SK-N-SH (cell line): ENCODE measurements at regions not wholly inside any gene's neighbourhood (a gene's known extent, or its start where the extent isn't known, plus 50 kb on each side); places are given as distances from the start of the nearest gene placed in this dataset.

ENCODE experiments used
- CTCF ChIA-PET: fragments of 300-600, 350-600 bp; formaldehyde crosslinking; extraction: SDS; loops from one replicate; lab custom pipeline; 2021; lab: Yijun Ruan, JAX
- POLR2A ChIA-PET: fragments of 350-600 bp; sonication (Branson Sonifier 250); formaldehyde crosslinking; extraction: SDS; loops from one replicate; lab custom pipeline; 2020; ENCODE audit warnings: antibody characterized with exemption, inconsistent platforms; lab: Yijun Ruan, JAX
- DNase-seq: peaks from one replicate; pipeline ENCODE4 v3.0.0; 2012
- H2AFZ ChIP-seq: fragments of 200-600 bp; sonication (generic); 2 replicates; pipeline ENCODE4 v1.8.1; 2016; ENCODE audit warnings: antibody characterized with exemption, mild to moderate bottlenecking, low read depth
- H3F3A ChIP-seq: fragments of 200-600 bp; sonication (generic); replicated peaks from 2 replicates; pipeline ENCODE3; 2016; ENCODE audit warnings: antibody characterized with exemption, mild to moderate bottlenecking; ENCODE audit not compliant: insufficient read depth
- H3K27ac ChIP-seq, 2 experiments: fragments of 200-500 bp in 1 of 2; fragments of 200-600 bp in 1 of 2; sonication (Bioruptor generic) in 1 of 2; sonication (generic), shearing (Covaris generic) in 1 of 2; 2 replicates each; pipeline versions ENCODE4 v1.5.1 to v1.6.1; 2014 to 2016; ENCODE audit warnings: low read depth in 2 of 2, inconsistent platforms in 1 of 2, low read length in 1 of 2, mild to moderate bottlenecking in 1 of 2, mixed read lengths in 1 of 2
- H3K27me3 ChIP-seq: fragments of 200-600 bp; sonication (generic), shearing (Covaris generic); 2 replicates; pipeline ENCODE4 v1.6.1; 2016; ENCODE audit warnings: mixed run types; ENCODE audit not compliant: insufficient read depth
- H3K36me3 ChIP-seq, 2 experiments: fragments of 200-500 bp in 1 of 2; fragments of 200-600 bp in 1 of 2; sonication (Bioruptor generic) in 1 of 2; sonication (generic) in 1 of 2; replicated peaks in 1 of 2; 2 replicates each; pipeline versions ENCODE3 to v1.5.1; 2014 to 2016; ENCODE audit warnings: low read length in 1 of 2, mild to moderate bottlenecking in 1 of 2; ENCODE audit not compliant: insufficient read depth in 2 of 2, control insufficient read depth in 1 of 2
- H3K4me1 ChIP-seq, 2 experiments: fragments of 200-500 bp in 1 of 2; fragments of 200-600 bp in 1 of 2; sonication (Bioruptor generic) in 1 of 2; sonication (generic), shearing (Covaris generic) in 1 of 2; 2 replicates each; pipeline versions ENCODE4 v1.5.1 to v1.6.1; 2014 to 2016; ENCODE audit warnings: low read depth in 1 of 2, low read length in 1 of 2, mixed run types in 1 of 2; ENCODE audit not compliant: insufficient read depth in 2 of 2, control insufficient read depth in 1 of 2
- H3K4me2 ChIP-seq: fragments of 200-600 bp; sonication (generic), shearing (Covaris generic); 2 replicates; pipeline ENCODE4 v1.6.1; 2017; ENCODE audit warnings: mixed run types
- H3K4me3 ChIP-seq, 2 experiments: fragments of 200-500 bp in 1 of 2; fragments of 200-600 bp in 1 of 2; sonication (Bioruptor generic) in 1 of 2; sonication (generic), shearing (Covaris generic) in 1 of 2; 2 replicates each; pipeline versions ENCODE4 v1.5.1 to v1.8.1; 2014 to 2016; ENCODE audit warnings: low read depth in 2 of 2, inconsistent platforms in 1 of 2, low read length in 1 of 2, mild to moderate bottlenecking in 1 of 2, mixed read lengths in 1 of 2, moderate library complexity in 1 of 2
- H3K79me2 ChIP-seq: fragments of 200-600 bp; sonication (generic); 2 replicates; pipeline ENCODE4 v1.8.1; 2017; ENCODE audit warnings: mild to moderate bottlenecking; ENCODE audit not compliant: insufficient read depth
- H3K9ac ChIP-seq: fragments of 200-600 bp; sonication (generic); 2 replicates; pipeline ENCODE4 v1.6.1; 2017; ENCODE audit warnings: mixed run types
- H3K9me2 ChIP-seq: fragments of 200-600 bp; sonication (generic); 2 replicates; pipeline ENCODE4 v1.6.1; 2017; ENCODE audit warnings: mixed run types
- H3K9me3 ChIP-seq: fragments of 200-600 bp; sonication (generic); 2 replicates; pipeline ENCODE4 v1.6.1; 2017; ENCODE audit warnings: mixed run types, mild to moderate bottlenecking, moderate library complexity
- H4K20me1 ChIP-seq: fragments of 200-600 bp; sonication (generic); 2 replicates; pipeline ENCODE4 v1.6.1; 2017; ENCODE audit warnings: mild to moderate bottlenecking, mixed run types; ENCODE audit not compliant: insufficient read depth
- CHD2 ChIP-seq: fragments of 150-350 bp; IDR thresholded peaks from 2 replicates; pipeline ENCODE4 v1.6.1; 2018; ENCODE audit warnings: low read length; ENCODE audit not compliant: partially characterized antibody
- ELF1 ChIP-seq: IDR thresholded peaks from 2 replicates; pipeline ENCODE4 v1.4.0; 2012
- EP300 ChIP-seq, 2 experiments: IDR thresholded peaks; 2 replicates each; pipeline versions ENCODE4 v1.4.0 to v1.6.1; 2012; ENCODE audit warnings: borderline replicate concordance in 1 of 2, low read depth in 1 of 2, low read length in 1 of 2
- EZH2phosphoT487 ChIP-seq: fragments of 200-600 bp; sonication (generic); IDR thresholded peaks from 2 replicates; pipeline ENCODE4 v1.6.1; 2017; ENCODE audit warnings: low read depth, mixed run types, mild to moderate bottlenecking, antibody characterized with exemption, moderate library complexity, borderline replicate concordance
- GATA2 ChIP-seq: sonication (generic); formaldehyde crosslinking; IDR thresholded peaks from 2 replicates; pipeline ENCODE4 v1.5.0; 2020; ENCODE audit warnings: mild to moderate bottlenecking, missing genetic modification reagents
- IRF3 ChIP-seq: fragments of 150-350 bp; IDR thresholded peaks from 2 replicates; pipeline ENCODE4 v1.6.1; 2016; ENCODE audit warnings: mild to moderate bottlenecking, low read depth, low read length
- JUND ChIP-seq: IDR thresholded peaks from 2 replicates; pipeline ENCODE4 v1.4.0; 2012
- POLR2AphosphoS5 ChIP-seq: IDR thresholded peaks from 2 replicates; pipeline ENCODE4 v1.6.1; 2012; ENCODE audit warnings: low read depth, low read length
- SIN3A ChIP-seq: IDR thresholded peaks from 2 replicates; pipeline ENCODE4 v1.6.1; 2012; ENCODE audit warnings: low read depth, mild to moderate bottlenecking, low read length, moderate library complexity, borderline replicate concordance
- TEAD4 ChIP-seq: IDR thresholded peaks from 2 replicates; pipeline ENCODE4 v1.4.0; 2012; ENCODE audit warnings: mild to moderate bottlenecking, borderline replicate concordance; ENCODE audit not compliant: insufficient read depth
- USF2 ChIP-seq: fragments of 150-350 bp; IDR thresholded peaks from 2 replicates; pipeline ENCODE4 v1.6.1; 2017; ENCODE audit warnings: antibody characterized with exemption, low read length, low read depth, borderline replicate concordance
- WGBS: methylation state at CpG from one replicate; pipeline ENCODE4 v1.1.6; 2017; ENCODE audit warnings: low lambda C conversion rate; 5-methylcytosine and 5-hydroxymethylcytosine counted together

- Histone ChIP-seq H4K20me1 (no peaks in the 10 kb centered on the region), H3K9me2 (no peaks in the 10 kb centered on the region; the same call in 1 of the 2 replicates), H2AFZ (no peak overlapping the region), H3K9ac (no peak overlapping the region), H3K4me2 (no peak overlapping the region), H3K9me3 (no peaks in the 10 kb centered on the region), H3K27ac (no peak overlapping the region), H3K36me3 (no peaks in the 10 kb centered on the region), H3K4me1 (peaks cover 0 to 3% of the 10 kb centered on the region in 2 experiments; a peak in 1 of 4 replicates), H3K79me2 (no peaks in the 10 kb centered on the region), H3F3A (no peaks in the 10 kb centered on the region), H3K4me3 (no peak overlapping the region), H3K27me3 (no peaks in the 10 kb centered on the region)
- POLR2A ChIA-PET, result no interaction called here
- 56% methylated on average over 5 of the region's 5 CpGs for WGBS
- CTCF ChIA-PET, result interaction anchor here (1.0 kb wide), 1 partner anchor 24 kb away, joined by 3 read pairs; no protein-coding TSS in a partner anchor
- TF ChIP-seq SIN3A (no peak), EP300 (IDR thresholded peaks at IDR 0.05; ENCODE audit: borderline replicate concordance in 1 of 2, low read depth in 1 of 2, low read length in 1 of 2) (no peak), EZH2phosphoT487 (no peak), USF2 (no peak)
- DNase-seq, result no peak
Observed at GRCh38 chr21:23876925-23877558, 1730.2 kb downstream of the MRPL39 start.

GRCh38 chr21:23874271-23874670 is 1733.0 kb downstream of the MRPL39 start:
- POLR2A ChIA-PET, result no interaction called here
- Histone ChIP-seq H3K4me3 (no peak overlapping the region), H3K4me1 (peaks cover 0 to 3% of the 10 kb centered on the region in 2 experiments; a peak in 1 of 4 replicates), H3K36me3 (no peaks in the 10 kb centered on the region), H3K27ac (no peak overlapping the region), H2AFZ (no peak overlapping the region), H3F3A (no peaks in the 10 kb centered on the region), H3K79me2 (no peaks in the 10 kb centered on the region), H3K9me3 (no peaks in the 10 kb centered on the region), H3K9ac (no peak overlapping the region), H3K9me2 (no peaks in the 10 kb centered on the region; the same call in 1 of the 2 replicates), H4K20me1 (no peaks in the 10 kb centered on the region), H3K27me3 (no peaks in the 10 kb centered on the region), H3K4me2 (no peak overlapping the region)
- CTCF ChIA-PET, result interaction anchor here (1.9 kb wide), 1 partner anchor 21 kb away, joined by 5 read pairs; no protein-coding TSS in a partner anchor
- WGBS, result 64% methylated on average over 3 of the region's 3 CpGs
- TF ChIP-seq CHD2, result no peak
- TF ChIP-seq IRF3, result no peak
- no peak for TF ChIP-seq JUND
- TF ChIP-seq GATA2, result no peak
- no peak for TF ChIP-seq POLR2AphosphoS5
- no peak for TF ChIP-seq ELF1
- no peak for TF ChIP-seq TEAD4
- no peak for DNase-seq
